NCI-H1436 (cell line): ENCODE measurements at regions not wholly inside any gene's neighbourhood (a gene's known extent, or its start where the extent isn't known, plus 50 kb on each side); places are given as distances from the start of the nearest gene placed in this dataset.

Experiments used
- DNase-seq: peaks from one replicate; lab custom pipeline; 2025; lab: John Stamatoyannopoulos, UW

- no peak for DNase-seq
Measured at GRCh38 chr2:45141883-45142866, 132.9 kb upstream of the SIX2 start.

DNA sequence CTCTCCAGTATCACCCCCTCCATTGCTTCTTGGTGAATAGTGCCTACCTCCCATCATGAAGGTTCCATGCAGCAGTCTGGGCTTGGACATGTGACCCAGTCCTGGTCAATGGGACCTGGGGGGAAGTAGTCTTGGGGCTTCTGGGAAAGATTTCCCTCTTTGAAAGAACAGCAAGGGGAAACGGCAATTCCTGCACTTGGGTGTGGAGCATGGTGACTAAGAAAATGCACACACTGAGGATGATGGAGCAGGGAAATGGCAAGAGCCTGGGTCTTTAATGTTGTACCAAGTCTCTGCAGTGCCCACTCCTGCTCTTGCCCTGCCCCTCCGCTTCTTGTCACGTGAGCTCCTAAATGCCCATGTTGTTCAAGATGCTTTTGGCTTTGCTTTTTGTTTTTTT is 131.4 kb upstream of the SIX2 start:
- no peak for DNase-seq

DNA sequence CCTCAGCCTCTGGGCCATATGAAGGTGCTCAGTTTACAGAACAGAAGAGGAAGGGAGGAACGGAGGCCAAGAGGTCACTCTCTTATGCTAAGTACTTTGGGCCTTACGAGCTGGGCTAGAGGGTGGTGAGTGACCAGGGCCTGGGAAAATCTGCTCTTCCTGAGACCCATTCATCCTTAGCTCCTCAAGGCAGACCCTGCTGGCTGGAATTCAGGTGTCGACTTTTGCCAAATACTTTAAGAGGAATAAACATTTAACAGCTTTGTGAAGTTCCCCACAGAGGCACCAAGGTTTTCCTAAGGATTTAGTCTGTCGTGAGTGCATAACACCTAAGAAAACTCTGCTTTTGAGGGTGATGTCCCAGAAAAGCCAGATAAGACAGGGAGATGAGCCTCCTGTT is 129.7 kb upstream of the SIX2 start:
- DNase-seq = no peak

GRCh38 chr2:45137966-45138695 is 128.9 kb upstream of the SIX2 start:
- no peak for DNase-seq

DNA sequence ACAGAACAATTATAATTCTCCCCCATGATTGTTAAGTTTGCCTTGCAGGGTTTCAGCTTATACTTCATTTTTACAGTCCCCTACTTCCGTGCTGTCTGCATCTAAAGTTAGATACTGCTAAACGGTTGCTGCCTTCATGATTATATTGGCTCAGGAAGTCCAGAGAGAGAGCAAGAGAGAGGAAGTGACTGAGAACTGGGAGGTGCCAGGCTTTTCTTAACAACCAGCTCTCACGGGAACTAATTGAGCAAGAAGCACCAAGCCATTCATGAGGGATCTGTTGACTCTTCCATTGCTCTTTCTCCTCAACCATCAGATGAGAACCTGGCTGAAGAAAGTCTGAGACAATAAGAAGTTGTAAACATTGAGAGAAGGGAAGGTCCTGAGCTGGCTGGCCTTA is 125.5 kb upstream of the SIX2 start:
- peak; percentile 16 for DNase-seq

GRCh38 chr2:45134014-45134413 is 124.8 kb upstream of the SIX2 start:
- DNase-seq = peak; percentile 7

DNA sequence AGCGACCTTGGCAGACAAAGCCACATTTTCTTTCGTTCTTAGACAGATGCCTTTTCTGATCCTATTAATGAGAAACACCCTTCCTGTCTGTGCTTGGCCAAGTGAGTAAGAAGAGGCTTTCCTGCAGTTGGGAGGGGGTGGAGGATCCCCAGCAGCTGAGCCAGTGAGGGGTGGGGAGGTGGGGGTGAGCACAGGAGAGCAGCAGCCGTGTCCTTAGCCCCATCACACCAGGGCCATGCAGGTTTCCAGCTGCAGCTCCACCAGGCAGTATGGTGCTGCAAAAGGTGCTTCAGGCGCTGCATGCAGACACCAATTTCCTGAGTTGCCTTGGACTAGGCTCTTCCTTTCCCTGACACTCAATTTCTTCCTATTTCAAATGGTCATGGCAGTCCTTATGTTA is 123.3 kb upstream of the SIX2 start:
- DNase-seq = no peak

DNA sequence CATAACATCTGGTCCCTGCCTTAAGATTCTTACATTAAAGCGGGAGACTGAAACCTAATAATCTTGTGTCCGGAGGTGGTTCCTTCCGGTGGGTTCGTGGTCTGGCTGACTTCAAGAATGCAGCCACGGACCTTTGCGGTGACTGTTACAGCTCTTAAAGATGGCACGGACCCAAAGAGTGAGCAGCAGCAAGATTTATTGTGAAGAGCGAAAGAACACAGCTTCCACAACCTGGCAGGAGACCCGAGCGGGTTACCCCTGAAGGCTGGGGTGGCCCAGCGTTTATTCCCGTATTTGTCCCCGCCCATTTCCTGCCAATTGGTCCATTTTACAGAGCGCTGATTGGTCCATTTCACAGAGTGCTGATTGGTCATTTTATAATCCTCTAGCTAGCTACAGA is 122.3 kb upstream of the SIX2 start:
- DNase-seq = no peak

- DNase-seq = no peak
Measured at GRCh38 chr2:45130736-45131135, 121.5 kb upstream of the SIX2 start.

DNA sequence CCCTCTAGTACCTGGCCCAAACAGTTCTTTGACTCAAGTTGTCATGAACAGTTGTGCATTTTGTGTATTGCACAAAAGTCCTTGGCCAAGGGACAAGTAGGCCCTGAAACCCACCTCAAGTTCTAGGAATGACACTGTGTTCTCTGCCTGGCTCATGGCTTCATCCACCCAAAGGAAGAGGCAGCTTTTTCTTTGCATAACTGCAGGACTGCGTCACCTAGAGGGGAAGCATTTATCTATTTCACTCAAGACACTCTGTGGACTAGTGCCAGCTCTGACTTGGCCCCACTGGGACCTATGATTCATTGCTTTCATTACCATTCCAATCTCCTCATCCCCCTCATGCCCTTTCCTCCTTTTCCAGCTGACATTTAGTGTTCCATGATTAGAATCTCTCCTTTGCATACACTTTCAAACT is 119.3 kb upstream of the SIX2 start:
- peak; percentile 15 for DNase-seq

- DNase-seq = no peak
Measured at GRCh38 chr2:45127891-45128290, 118.6 kb upstream of the SIX2 start.

DNA sequence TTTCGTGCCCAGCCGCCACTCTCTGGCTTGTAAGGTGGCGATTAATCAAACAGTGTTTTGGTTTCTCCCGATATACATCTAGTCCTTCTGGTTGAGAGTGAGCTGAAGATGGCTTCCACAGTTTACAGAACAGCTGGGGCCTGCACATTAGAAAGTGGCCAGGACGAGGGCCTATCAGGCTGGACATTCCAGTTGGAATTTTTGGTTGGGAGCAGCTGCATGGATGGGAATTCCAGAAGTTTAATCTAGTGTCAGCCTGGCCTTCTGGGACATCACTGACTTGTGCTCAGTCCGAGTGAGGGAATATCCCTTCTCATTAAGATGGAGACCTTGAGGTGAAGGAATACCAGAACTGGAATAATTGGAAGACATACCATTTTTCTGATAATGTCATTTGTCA is 118.1 kb upstream of the SIX2 start:
- DNase-seq = no peak

DNA sequence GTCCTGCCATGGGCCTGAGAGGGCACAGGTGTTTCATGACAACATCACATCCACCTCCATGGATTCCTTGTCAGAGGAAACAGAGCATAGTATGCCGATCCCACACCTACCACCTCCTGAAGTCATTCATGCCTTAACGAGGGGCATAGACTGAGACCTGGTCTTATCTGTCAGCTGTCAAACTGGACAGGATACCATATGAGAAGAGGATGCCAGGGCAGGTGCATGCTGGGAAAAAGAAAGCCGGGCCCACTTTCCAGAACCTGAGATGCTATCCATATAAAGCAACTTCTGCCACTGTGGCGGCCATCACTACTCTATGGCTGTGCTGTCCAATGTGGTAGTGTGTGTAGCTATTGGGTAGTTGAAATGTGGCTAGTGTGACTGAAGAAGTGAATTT is 116.0 kb upstream of the SIX2 start:
- no peak for DNase-seq

GRCh38 chr2:45124456-45124855 is 115.2 kb upstream of the SIX2 start:
- no peak for DNase-seq

GRCh38 chr2:45123521-45124191 is 114.4 kb upstream of the SIX2 start:
- DNase-seq = no peak

GRCh38 chr2:45123065-45123464 is 113.8 kb upstream of the SIX2 start:
- no peak for DNase-seq

DNA sequence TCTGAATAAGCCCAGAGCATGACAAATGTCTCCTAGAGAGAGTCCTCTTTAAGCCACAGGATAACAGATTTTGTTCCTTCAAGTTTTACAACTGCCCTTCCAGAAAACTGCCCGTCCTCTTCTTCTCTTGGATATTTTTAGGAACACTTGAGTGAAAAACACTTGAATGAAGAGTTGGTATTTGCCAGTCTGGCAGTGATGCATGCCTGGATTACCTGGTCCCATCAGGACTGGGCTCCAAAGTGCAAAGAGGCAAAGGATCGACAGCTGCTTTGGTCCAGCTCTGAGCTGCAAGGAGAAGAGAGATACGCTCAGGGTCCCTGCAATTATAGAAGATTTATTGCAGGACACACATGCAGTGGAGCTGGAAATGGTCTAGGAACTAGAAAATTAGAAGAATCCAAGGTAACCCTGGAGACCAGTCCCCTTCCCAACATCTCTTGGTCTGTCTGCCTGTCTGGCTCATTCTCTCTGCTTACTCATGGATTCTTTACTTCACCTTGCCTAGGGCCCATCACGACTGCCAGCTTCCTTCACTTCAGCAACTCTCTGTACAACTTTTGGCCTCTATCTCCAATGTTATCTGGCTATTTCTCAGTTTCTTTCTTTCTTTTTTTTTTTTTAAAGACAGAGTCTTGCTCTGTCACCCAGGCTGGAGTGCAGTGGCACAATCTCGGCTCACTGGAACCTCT is 112.1 kb upstream of the SIX2 start:
- DNase-seq = no peak

GRCh38 chr2:45120546-45120945 is 111.3 kb upstream of the SIX2 start:
- no peak for DNase-seq

GRCh38 chr2:45119855-45120254 is 110.6 kb upstream of the SIX2 start:
- no peak for DNase-seq

DNA sequence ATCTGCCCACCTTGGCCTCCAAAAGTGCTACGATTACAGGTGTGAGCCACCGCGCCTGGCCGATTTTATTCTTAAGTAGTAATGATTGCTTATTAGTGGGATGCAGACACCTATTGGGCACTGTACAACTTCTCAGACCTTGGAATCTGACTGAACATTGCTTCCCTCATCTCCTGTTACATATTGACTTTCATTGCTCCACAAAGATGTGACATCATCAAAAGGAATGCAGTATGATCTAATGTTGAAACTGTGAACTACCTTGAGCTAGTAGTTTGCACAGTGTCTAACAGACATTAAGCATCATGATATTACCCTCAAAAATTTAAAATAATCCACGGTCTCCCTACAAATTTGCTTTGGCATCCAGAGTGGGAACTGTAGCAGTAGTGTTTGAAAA is 109.8 kb upstream of the SIX2 start:
- DNase-seq = no peak

GRCh38 chr2:45117383-45117782 is 108.1 kb upstream of the SIX2 start:
- DNase-seq = no peak

DNA sequence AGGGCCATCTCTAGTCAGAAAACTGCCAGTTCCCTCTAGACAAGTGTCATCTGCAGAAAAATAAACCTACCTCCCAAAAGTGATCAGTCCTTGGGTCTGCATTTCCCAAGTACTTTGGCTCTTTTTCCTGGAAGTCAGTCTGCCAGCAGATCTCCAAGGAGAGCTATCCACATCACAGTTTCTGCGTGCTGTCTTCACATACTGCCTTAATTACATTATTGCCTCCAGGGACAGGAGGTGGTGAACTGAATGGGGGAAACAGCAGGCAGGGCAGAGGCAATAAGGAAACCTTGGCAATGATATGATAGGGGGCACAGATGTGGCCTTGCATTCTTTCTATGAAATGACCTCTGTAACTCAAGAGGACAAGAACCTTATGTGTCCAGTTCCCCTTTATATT is 105.9 kb upstream of the SIX2 start:
- no peak for DNase-seq
